Right lobe of liver (tissue), 6 donors: ENCODE measurements at regions not wholly inside any gene's neighbourhood (a gene's known extent, or its start where the extent isn't known, plus 50 kb on each side); places are given as distances from the start of the nearest gene placed in this dataset.

Experiments used
- ATAC-seq, 4 donors: fragments of 200-7000 bp; cut with Tn5 transposase; one replicate each; pipeline ENCODE4 v1.9.1; 2020; ENCODE audit warnings: mild to moderate bottlenecking in 4 of 4, moderate library complexity in 4 of 4
- DNase-seq, 3 donors: peaks; one replicate each; pipeline ENCODE4 v3.0.0-alpha.2; 2020
- H3K27ac ChIP-seq, 3 donors: fragments of 200-600 bp; one replicate each; pipeline ENCODE4 v1.8.0; 2022
- H3K27me3 ChIP-seq, 2 donors: fragments of 200-600 bp; one replicate each; pipeline ENCODE4 v1.8.0; 2022
- H3K36me3 ChIP-seq, 4 donors: fragments of 200-600 bp; sonication (generic) in 1 of 4; one replicate each; pipeline versions ENCODE4 v1.5.1 to v1.8.0; 2017 to 2022; ENCODE audit warnings: control low read depth in 1 of 4
- H3K4me1 ChIP-seq, 4 donors: fragments of 200-600 bp; sonication (generic) in 1 of 4; one replicate each; pipeline versions ENCODE4 v1.5.1 to v1.8.0; 2017 to 2022; ENCODE audit warnings: control low read depth in 1 of 4
- H3K4me3 ChIP-seq, 3 donors: fragments of 200-600 bp; one replicate each; pipeline ENCODE4 v1.8.0; 2022
- H3K9me3 ChIP-seq, 4 donors: fragments of 200-600 bp; sonication (generic) in 1 of 4; one replicate each; pipeline versions ENCODE4 v1.5.1 to v1.8.0; 2017 to 2022; ENCODE audit warnings: control low read depth in 1 of 4
- POLR2A ChIP-seq: fragments of 450-650 bp; IDR thresholded peaks from one replicate; pipeline ENCODE4 v1.6.1; 2017; ENCODE audit warnings: antibody characterized with exemption, mild to moderate bottlenecking
- WGBS: methylation state at CpG from one replicate; pipeline ENCODE4 v1.1.6; 2018; ENCODE audit warnings: low coverage, low lambda C conversion rate; ENCODE audit not compliant: insufficient coverage; ENCODE audit errors: missing lambda C conversion rate; 5-methylcytosine and 5-hydroxymethylcytosine counted together
- intact Hi-C, 2 donors: fragments of 100-400 bp; cut with DNase I; formaldehyde crosslinking; loops; one replicate each; pipeline versions ENCODE4 v1.11.2 to v1.14.1; 2022
- TF ChIP-seq, protein P1 (sequence below), 4 donors: fragments of 200-600 bp in 3 of 4; fragments of 450-650 bp in 1 of 4; IDR thresholded peaks; one replicate each; pipeline versions ENCODE4 v1.5.1 to v1.8.0; 2016 to 2022; ENCODE audit warnings: antibody characterized with exemption in 4 of 4, mild to moderate bottlenecking in 2 of 4
- donor health status: DM: no; HTN: yes; CAD: no.
- donor health status: DM: no; HTN: no; CAD: no.
- donor health status: DM: no; HTN: no; CAD: no.
- donor health status: DM: no; HTN: yes; CAD: no.
- donor health status: DM: no; HTN: yes; CAD: no.

DNA sequence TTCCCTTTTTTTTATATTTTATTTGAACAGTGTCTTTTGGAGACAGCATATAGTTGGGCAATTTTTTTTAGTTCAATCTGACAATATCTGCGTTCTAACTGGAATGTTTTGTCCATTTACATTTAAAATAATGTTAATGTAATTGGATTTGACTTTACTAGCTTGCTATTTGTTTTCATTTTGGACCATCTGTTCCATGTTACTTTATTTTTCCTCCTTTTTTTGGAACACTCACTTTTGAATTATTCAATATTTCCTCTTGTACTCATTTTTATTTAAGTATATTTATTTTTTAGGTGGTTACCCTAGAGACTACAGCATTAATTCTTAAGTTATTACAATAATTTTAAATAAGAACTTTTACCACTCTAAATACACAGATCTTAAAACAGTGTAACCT, 62.8 kb upstream of the C1orf87 start:
- DNase-seq (no peak), ATAC-seq (no peak)
- H3K27me3 ChIP-seq, result no peaks in the 10 kb centered on the region
- 67% methylated on average over 1 of the region's 1 CpG for WGBS
- H3K4me1 ChIP-seq, result no peaks in the 10 kb centered on the region
- H3K36me3 ChIP-seq, result no peaks in the 10 kb centered on the region
- H3K27ac ChIP-seq, result no peak overlapping the region
- intact Hi-C loops, result no loop called here
- TF ChIP-seq POLR2A, result no peak
- TF ChIP-seq, protein P1, sequence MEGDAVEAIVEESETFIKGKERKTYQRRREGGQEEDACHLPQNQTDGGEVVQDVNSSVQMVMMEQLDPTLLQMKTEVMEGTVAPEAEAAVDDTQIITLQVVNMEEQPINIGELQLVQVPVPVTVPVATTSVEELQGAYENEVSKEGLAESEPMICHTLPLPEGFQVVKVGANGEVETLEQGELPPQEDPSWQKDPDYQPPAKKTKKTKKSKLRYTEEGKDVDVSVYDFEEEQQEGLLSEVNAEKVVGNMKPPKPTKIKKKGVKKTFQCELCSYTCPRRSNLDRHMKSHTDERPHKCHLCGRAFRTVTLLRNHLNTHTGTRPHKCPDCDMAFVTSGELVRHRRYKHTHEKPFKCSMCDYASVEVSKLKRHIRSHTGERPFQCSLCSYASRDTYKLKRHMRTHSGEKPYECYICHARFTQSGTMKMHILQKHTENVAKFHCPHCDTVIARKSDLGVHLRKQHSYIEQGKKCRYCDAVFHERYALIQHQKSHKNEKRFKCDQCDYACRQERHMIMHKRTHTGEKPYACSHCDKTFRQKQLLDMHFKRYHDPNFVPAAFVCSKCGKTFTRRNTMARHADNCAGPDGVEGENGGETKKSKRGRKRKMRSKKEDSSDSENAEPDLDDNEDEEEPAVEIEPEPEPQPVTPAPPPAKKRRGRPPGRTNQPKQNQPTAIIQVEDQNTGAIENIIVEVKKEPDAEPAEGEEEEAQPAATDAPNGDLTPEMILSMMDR (IDR thresholded peaks at IDR 0.05), result no peak
- no peaks in the 10 kb centered on the region for H3K9me3 ChIP-seq
- H3K4me3 ChIP-seq, result no peak overlapping the region

DNA sequence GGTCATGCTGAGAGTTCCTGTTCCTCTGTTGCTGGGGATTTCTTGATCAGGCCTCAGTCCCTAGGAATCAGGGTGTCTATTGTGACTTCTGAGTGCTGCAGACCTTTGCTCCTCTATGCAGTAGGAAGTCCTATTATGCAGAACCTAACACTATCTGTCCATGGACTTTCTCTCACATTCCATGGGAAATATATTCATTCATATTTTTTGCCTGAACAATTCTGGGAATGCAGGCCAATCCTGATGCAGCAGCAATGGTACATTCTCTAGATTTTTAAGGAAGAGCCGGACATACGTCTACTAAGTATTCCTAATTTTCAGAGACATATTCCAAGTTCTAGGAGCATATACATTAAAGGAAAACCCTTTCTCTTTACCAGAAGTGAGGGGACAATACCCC, 61.1 kb upstream of the C1orf87 start:
- Histone ChIP-seq H3K36me3 (no peaks in the 10 kb centered on the region), H3K4me3 (no peak overlapping the region), H3K27me3 (no peaks in the 10 kb centered on the region), H3K4me1 (no peaks in the 10 kb centered on the region), H3K9me3 (no peaks in the 10 kb centered on the region), H3K27ac (no peak overlapping the region)
- DNase-seq (no peak), ATAC-seq (no peak)
- 87% methylated on average over 2 of the region's 2 CpGs for WGBS
- TF ChIP-seq POLR2A, result no peak
- TF ChIP-seq, protein P1 (IDR thresholded peaks at IDR 0.05), result no peak
- intact Hi-C loops, result no loop called here

DNA sequence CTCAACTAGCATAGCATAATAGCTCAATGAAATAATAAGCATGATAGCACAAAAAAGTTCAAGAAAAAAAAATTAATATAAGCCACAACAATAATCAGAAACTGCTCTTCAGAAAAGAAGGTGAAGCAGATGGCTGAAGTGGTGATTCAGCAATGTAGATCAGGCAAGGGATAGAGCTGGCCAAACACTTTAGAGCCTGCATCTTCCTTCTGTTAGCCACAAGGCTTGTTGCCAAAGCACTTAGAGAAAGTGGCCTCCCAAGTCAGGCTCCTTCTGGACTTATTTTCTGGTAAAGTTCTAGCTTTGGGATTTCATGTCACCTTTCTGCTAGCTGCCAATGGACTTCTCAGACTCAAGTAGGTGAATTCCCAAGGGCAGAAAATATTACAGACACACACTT, 60.3 kb upstream of the C1orf87 start:
- ATAC-seq (no peak), DNase-seq (no peak)

DNA sequence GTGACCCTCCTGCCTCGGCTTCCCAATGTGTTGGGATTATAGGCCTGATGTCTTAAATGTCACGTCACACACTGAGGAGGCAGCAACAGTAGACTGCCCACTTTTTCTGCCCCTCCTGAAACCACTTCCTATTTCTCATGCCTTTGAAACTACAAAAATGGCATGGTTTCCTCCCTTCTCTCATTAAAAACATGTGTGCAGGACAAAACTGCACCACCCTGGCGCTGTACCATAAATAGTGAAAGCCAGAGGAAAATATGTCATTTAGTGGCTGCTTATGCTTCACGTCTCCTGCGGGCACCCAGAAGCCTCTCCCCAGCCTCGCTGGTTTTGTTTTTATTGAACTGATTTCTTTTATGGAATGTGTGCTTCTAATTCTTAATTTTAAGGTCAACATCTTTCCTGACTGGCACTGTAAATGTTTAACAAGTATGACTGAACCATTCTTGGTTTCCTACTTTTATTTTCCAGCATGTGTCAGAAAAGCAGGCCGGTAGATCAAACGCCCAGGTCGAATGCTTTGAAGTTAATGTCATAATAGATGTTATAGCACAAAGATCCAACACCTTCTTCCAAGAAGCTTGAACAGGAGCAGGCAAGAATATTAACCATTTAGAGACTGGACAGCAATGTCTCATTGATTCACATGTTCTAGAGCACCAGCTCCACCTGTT, 59.6 kb upstream of the C1orf87 start:
- Histone ChIP-seq H3K9me3 (no peaks in the 10 kb centered on the region), H3K4me3 (no peak overlapping the region), H3K27ac (no peak overlapping the region), H3K27me3 (no peaks in the 10 kb centered on the region), H3K4me1 (no peaks in the 10 kb centered on the region), H3K36me3 (no peaks in the 10 kb centered on the region)
- TF ChIP-seq, protein P1 (IDR thresholded peaks at IDR 0.05), result no peak
- TF ChIP-seq POLR2A, result no peak
- 57% methylated on average over 9 of the region's 9 CpGs for WGBS
- intact Hi-C loops, result no loop called here
- ATAC-seq (no peak), DNase-seq (no peak)

More for the DNA sequence above, 60.3 kb upstream of the C1orf87 start:
- H3K4me3 ChIP-seq, result no peak overlapping the region
- TF ChIP-seq, protein P1 (IDR thresholded peaks at IDR 0.05), result no peak
- no peak for TF ChIP-seq POLR2A
- H3K36me3 ChIP-seq, result no peaks in the 10 kb centered on the region
- no peaks in the 10 kb centered on the region for H3K4me1 ChIP-seq
- H3K9me3 ChIP-seq, result no peaks in the 10 kb centered on the region
- H3K27me3 ChIP-seq, result no peaks in the 10 kb centered on the region
- no peak overlapping the region for H3K27ac ChIP-seq
- intact Hi-C loops, result no loop called here

DNA sequence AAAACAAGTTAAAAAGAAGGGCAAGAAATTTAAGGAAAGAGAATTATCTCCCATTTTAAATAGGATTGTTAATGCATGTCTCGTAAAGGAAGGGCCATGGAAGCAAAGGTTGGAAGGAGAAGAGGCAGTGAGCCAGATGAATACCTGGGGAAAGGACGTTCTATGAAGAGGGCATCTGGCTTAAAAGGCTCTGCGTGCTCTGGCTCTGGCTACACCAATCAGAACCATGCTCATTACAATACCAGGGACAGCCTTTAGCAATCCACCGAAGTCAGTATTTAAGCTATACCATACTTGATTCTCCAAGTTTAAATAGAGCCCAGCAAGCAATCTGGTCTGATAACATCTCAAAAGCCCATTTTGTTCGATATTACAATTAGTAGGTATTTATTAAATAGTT, 58.5 kb upstream of the C1orf87 start:
- no peaks in the 10 kb centered on the region for H3K36me3 ChIP-seq
- no peaks in the 10 kb centered on the region for H3K27me3 ChIP-seq
- 53% methylated on average over 5 of the region's 5 CpGs for WGBS
- no peak overlapping the region for H3K27ac ChIP-seq
- intact Hi-C loops, result no loop called here
- DNase-seq (no peak), ATAC-seq (no peak)
- no peak overlapping the region for H3K4me3 ChIP-seq
- H3K9me3 ChIP-seq, result no peaks in the 10 kb centered on the region
- no peaks in the 10 kb centered on the region for H3K4me1 ChIP-seq
- no peak for TF ChIP-seq POLR2A
- TF ChIP-seq, protein P1 (IDR thresholded peaks at IDR 0.05), result no peak
